ENCODE measurements at regions not wholly inside any gene's neighbourhood (a gene's known extent, or its start where the extent isn't known, plus 50 kb on each side); places are given as distances from the start of the nearest gene placed in this dataset.

GRCh38 chr1:81382561-81382960 is 418.2 kb upstream of the ADGRL2 start:
- Histone ChIP-seq H4K20me1 (ENCODE audit: insufficient read depth, low read length) (no peaks in the 10 kb centered on the region), H3K4me2 (ENCODE audit: low read depth, low read length) (no peak overlapping the region), H3K9ac (ENCODE audit: insufficient read depth, low read depth, low read length) (no peak overlapping the region), H3K36me3 (replicated peaks in 1 of 2; ENCODE audit: control insufficient read depth in 1 of 2, insufficient read depth in 2 of 2, low read length in 2 of 2) (no peaks in the 10 kb centered on the region), H3K27me3 (ENCODE audit: control insufficient read depth in 1 of 2, insufficient read depth in 2 of 2, low read length in 2 of 2) (no peaks in the 10 kb centered on the region), H3K9me3 (ENCODE audit: low read length) (peaks cover 28% of the 10 kb centered on the region), H3K4me1 (ENCODE audit: insufficient read depth, low read length) (no peaks in the 10 kb centered on the region), H3K4me3 (replicated peaks in 1 of 3; ENCODE audit: insufficient read depth in 1 of 3, low read depth in 2 of 3, low read length in 3 of 3) (no peak overlapping the region), H2AFZ (ENCODE audit: low read length) (no peak overlapping the region), H3K79me2 (ENCODE audit: insufficient read depth, low read length) (no peaks in the 10 kb centered on the region), H3K27ac (ENCODE audit: extremely low read length, insufficient read depth, low read length) (no peak overlapping the region)
- intact Hi-C loops (cut with micrococcal nuclease; ENCODE audit: unreplicated experiment) (no loop called here), in situ Hi-C loops (cut with HindIII; ENCODE audit: extremely low pct_ligation_motif_present, low pct_unique_long_range_greater_than_20kb) (no loop called here)
- POLR2A ChIA-PET, result no interaction called here
- DNase-seq (ENCODE audit: low spot score), result no peak
- 54% methylated on average over 3 of the region's 3 CpGs for WGBS (ENCODE audit: low lambda C conversion rate)
- CTCF ChIA-PET (ENCODE audit: low intra/inter-chr PET ratio, low total read pairs), result no interaction called here
- no peak for ATAC-seq
- FAIRE-seq, result no peak
- TF ChIP-seq TCF7L2 (IDR thresholded peaks at IDR 0.05; ENCODE audit: low read depth, low read length), result no peak
- no peak for TF ChIP-seq SPEN (CRISPR knock-in tag; IDR thresholded peaks at IDR 0.05; ENCODE audit: low read depth)
- no peak for TF ChIP-seq POLR2AphosphoS2 (IDR thresholded peaks at IDR 0.05; ENCODE audit: low read depth, low read length)
- no peak for TF ChIP-seq ZZZ3 (CRISPR knock-in tag; IDR thresholded peaks at IDR 0.05; ENCODE audit: borderline replicate concordance)
- TF ChIP-seq ZBTB42 (CRISPR knock-in tag; IDR thresholded peaks at IDR 0.05), result no peak
- TF ChIP-seq IRX3 (CRISPR knock-in tag; IDR thresholded peaks at IDR 0.05; ENCODE audit: borderline replicate concordance, low read depth), result no peak
- TF ChIP-seq ZNF512 (CRISPR knock-in tag; IDR thresholded peaks at IDR 0.05), result no peak
- no peak for TF ChIP-seq MXD3 (CRISPR knock-in tag; IDR thresholded peaks at IDR 0.05)
- TF ChIP-seq PRDM10 (CRISPR knock-in tag; IDR thresholded peaks at IDR 0.05; ENCODE audit: low read depth), result no peak
- TF ChIP-seq, protein P1, sequence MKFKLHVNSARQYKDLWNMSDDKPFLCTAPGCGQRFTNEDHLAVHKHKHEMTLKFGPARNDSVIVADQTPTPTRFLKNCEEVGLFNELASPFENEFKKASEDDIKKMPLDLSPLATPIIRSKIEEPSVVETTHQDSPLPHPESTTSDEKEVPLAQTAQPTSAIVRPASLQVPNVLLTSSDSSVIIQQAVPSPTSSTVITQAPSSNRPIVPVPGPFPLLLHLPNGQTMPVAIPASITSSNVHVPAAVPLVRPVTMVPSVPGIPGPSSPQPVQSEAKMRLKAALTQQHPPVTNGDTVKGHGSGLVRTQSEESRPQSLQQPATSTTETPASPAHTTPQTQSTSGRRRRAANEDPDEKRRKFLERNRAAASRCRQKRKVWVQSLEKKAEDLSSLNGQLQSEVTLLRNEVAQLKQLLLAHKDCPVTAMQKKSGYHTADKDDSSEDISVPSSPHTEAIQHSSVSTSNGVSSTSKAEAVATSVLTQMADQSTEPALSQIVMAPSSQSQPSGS (CRISPR knock-in tag; IDR thresholded peaks at IDR 0.05), result no peak
- TF ChIP-seq, protein P2, sequence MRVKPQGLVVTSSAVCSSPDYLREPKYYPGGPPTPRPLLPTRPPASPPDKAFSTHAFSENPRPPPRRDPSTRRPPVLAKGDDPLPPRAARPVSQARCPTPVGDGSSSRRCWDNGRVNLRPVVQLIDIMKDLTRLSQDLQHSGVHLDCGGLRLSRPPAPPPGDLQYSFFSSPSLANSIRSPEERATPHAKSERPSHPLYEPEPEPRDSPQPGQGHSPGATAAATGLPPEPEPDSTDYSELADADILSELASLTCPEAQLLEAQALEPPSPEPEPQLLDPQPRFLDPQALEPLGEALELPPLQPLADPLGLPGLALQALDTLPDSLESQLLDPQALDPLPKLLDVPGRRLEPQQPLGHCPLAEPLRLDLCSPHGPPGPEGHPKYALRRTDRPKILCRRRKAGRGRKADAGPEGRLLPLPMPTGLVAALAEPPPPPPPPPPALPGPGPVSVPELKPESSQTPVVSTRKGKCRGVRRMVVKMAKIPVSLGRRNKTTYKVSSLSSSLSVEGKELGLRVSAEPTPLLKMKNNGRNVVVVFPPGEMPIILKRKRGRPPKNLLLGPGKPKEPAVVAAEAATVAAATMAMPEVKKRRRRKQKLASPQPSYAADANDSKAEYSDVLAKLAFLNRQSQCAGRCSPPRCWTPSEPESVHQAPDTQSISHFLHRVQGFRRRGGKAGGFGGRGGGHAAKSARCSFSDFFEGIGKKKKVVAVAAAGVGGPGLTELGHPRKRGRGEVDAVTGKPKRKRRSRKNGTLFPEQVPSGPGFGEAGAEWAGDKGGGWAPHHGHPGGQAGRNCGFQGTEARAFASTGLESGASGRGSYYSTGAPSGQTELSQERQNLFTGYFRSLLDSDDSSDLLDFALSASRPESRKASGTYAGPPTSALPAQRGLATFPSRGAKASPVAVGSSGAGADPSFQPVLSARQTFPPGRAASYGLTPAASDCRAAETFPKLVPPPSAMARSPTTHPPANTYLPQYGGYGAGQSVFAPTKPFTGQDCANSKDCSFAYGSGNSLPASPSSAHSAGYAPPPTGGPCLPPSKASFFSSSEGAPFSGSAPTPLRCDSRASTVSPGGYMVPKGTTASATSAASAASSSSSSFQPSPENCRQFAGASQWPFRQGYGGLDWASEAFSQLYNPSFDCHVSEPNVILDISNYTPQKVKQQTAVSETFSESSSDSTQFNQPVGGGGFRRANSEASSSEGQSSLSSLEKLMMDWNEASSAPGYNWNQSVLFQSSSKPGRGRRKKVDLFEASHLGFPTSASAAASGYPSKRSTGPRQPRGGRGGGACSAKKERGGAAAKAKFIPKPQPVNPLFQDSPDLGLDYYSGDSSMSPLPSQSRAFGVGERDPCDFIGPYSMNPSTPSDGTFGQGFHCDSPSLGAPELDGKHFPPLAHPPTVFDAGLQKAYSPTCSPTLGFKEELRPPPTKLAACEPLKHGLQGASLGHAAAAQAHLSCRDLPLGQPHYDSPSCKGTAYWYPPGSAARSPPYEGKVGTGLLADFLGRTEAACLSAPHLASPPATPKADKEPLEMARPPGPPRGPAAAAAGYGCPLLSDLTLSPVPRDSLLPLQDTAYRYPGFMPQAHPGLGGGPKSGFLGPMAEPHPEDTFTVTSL (CRISPR knock-in tag; IDR thresholded peaks at IDR 0.05; ENCODE audit: borderline replicate concordance), result no peak
- BruUV-seq (replicated peaks), result no TSS peak

Data from HepG2 (cell line).